ENCODE measurements at regions not wholly inside any gene's neighbourhood (a gene's known extent, or its start where the extent isn't known, plus 50 kb on each side); places are given as distances from the start of the nearest gene placed in this dataset.

DNA sequence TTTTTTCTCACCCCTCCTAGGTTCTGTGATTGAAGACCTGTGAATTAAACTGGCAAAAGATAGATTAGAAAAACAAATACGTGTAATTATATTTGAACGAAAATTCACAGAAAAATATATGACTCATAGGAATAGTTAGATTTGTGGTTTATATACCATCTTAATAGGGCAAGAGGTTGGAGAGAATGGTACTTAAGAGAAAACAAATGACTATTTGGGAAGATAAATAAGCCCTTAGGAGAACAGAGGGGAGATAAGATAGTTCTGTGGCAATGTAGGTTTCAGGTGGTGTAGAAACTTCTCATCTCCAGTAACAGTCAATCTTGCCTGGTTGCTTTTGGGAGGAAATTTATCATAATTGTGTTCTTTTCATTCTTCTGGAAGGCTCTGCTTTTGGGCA, 122.0 kb downstream of the PRDM9 start:
- TF ChIP-seq, protein P1, sequence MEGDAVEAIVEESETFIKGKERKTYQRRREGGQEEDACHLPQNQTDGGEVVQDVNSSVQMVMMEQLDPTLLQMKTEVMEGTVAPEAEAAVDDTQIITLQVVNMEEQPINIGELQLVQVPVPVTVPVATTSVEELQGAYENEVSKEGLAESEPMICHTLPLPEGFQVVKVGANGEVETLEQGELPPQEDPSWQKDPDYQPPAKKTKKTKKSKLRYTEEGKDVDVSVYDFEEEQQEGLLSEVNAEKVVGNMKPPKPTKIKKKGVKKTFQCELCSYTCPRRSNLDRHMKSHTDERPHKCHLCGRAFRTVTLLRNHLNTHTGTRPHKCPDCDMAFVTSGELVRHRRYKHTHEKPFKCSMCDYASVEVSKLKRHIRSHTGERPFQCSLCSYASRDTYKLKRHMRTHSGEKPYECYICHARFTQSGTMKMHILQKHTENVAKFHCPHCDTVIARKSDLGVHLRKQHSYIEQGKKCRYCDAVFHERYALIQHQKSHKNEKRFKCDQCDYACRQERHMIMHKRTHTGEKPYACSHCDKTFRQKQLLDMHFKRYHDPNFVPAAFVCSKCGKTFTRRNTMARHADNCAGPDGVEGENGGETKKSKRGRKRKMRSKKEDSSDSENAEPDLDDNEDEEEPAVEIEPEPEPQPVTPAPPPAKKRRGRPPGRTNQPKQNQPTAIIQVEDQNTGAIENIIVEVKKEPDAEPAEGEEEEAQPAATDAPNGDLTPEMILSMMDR (IDR thresholded peaks at IDR 0.05) = no peak
- TF ChIP-seq POLR2A (IDR thresholded peaks at IDR 0.05) = no peak
